DND-41 (cell line): ENCODE measurements at regions not wholly inside any gene's neighbourhood (a gene's known extent, or its start where the extent isn't known, plus 50 kb on each side); places are given as distances from the start of the nearest gene placed in this dataset.

Source experiments
- CTCF ChIP-seq: IDR thresholded peaks from 2 replicates; pipeline ENCODE4 v1.5.1; 2012; ENCODE audit warnings: borderline replicate concordance, low read length, moderate library complexity, mild to moderate bottlenecking; ENCODE audit not compliant: poor library complexity, severe bottlenecking; ENCODE audit errors: extremely low read depth
- EZH2 ChIP-seq: IDR thresholded peaks from 3 replicates; pipeline ENCODE4 v1.6.1; 2012; ENCODE audit warnings: borderline replicate concordance, low read depth, mild to moderate bottlenecking, moderate library complexity, low read length, inconsistent platforms; ENCODE audit not compliant: severe bottlenecking

GRCh38 chr11:31953803-31954327, 137.0 kb upstream of the RCN1 start:
- TF ChIP-seq CTCF (no peak), EZH2 (no peak)
